ENCODE measurements at regions not wholly inside any gene's neighbourhood (a gene's known extent, or its start where the extent isn't known, plus 50 kb on each side); places are given as distances from the start of the nearest gene placed in this dataset.

DNA sequence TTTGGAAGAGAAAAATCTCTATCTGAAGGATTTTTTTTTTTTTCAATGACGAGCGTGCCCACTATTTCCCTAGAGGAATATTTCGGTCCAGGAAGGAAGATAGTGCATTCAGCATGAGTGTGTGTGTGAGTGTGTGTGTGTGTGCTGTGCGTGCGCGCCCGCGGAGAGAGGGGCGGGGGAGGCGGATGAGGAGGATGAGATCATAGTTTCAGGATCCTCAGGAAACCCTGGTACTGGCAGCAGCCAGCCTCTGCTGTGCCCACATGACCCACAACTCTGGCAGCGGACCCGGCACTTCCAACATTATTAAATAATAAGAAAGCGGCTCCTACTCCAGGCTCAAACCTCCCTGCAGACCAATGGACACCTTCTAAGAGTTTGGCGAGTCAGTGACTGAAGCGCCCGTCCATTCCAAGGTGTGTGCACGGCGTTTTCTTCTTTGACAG is 217.0 kb upstream of the DTNA start (continued):
- TF ChIP-seq ERF (CRISPR knock-in tag; IDR thresholded peaks at IDR 0.05) (no peak), ATF7 (IDR thresholded peaks at IDR 0.05) (0 out of 2 replicates have a peak, but pooled peaks have one; percentile 37), ATF7 (CRISPR knock-in tag; IDR thresholded peaks at IDR 0.05) (peak; percentile 93), ZNF510 (CRISPR knock-in tag; IDR thresholded peaks at IDR 0.05; ENCODE audit: low read depth) (no peak), RFXAP (CRISPR knock-in tag; IDR thresholded peaks at IDR 0.05; ENCODE audit: borderline replicate concordance) (no peak), PHF8 (CRISPR knock-in tag; IDR thresholded peaks at IDR 0.05) (peak; percentile 14; the same call in 1 of the 2 replicates), ZFY (CRISPR knock-in tag; IDR thresholded peaks at IDR 0.05) (no peak), LCORL (IDR thresholded peaks at IDR 0.05) (no peak), LCORL (CRISPR knock-in tag; IDR thresholded peaks at IDR 0.05) (peak; percentile 44; the same call in 1 of the 2 replicates), SKI (IDR thresholded peaks at IDR 0.05; ENCODE audit: partially characterized antibody) (peak; percentile 23), RELA (CRISPR knock-in tag; IDR thresholded peaks at IDR 0.05) (no peak), DMAP1 (CRISPR knock-in tag; IDR thresholded peaks at IDR 0.05) (0 out of 2 replicates have a peak, but pooled peaks have one; percentile 53), POLR2AphosphoS2 (IDR thresholded peaks at IDR 0.05; ENCODE audit: low read depth, low read length) (no peak), SUZ12 (IDR thresholded peaks at IDR 0.05; ENCODE audit: low read depth, low read length) (no peak), MIXL1 (CRISPR knock-in tag; IDR thresholded peaks at IDR 0.05) (no peak), CREM (IDR thresholded peaks at IDR 0.05) (no peak), CREM (CRISPR knock-in tag; IDR thresholded peaks at IDR 0.05) (no peak), SP4 (CRISPR knock-in tag; IDR thresholded peaks at IDR 0.05) (no peak), ARNTL (CRISPR knock-in tag; IDR thresholded peaks at IDR 0.05) (no peak), ZNF766 (CRISPR knock-in tag; IDR thresholded peaks at IDR 0.05; ENCODE audit: borderline replicate concordance) (no peak), IKZF4 (CRISPR knock-in tag; IDR thresholded peaks at IDR 0.05; ENCODE audit: borderline replicate concordance, low read depth, not compliant biosample characterization) (no peak), XRCC5 (optimal IDR thresholded peaks at IDR 0.05; ENCODE audit: low read length) (peak; percentile 57), FOXK1 (CRISPR knock-in tag; IDR thresholded peaks at IDR 0.05; ENCODE audit: borderline replicate concordance, low read depth) (no peak), GZF1 (CRISPR knock-in tag; IDR thresholded peaks at IDR 0.05) (no peak), ZNF678 (CRISPR knock-in tag; IDR thresholded peaks at IDR 0.05) (0 out of 2 replicates have a peak, but pooled peaks have one; percentile 10), GABPA (IDR thresholded peaks at IDR 0.05; ENCODE audit: low read depth, low read length) (no peak), GABPA (CRISPR knock-in tag; IDR thresholded peaks at IDR 0.05; ENCODE audit: low read depth) (no peak)
- TF ChIP-seq, protein P1, sequence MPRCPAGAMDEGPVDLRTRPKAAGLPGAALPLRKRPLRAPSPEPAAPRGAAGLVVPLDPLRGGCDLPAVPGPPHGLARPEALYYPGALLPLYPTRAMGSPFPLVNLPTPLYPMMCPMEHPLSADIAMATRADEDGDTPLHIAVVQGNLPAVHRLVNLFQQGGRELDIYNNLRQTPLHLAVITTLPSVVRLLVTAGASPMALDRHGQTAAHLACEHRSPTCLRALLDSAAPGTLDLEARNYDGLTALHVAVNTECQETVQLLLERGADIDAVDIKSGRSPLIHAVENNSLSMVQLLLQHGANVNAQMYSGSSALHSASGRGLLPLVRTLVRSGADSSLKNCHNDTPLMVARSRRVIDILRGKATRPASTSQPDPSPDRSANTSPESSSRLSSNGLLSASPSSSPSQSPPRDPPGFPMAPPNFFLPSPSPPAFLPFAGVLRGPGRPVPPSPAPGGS (CRISPR knock-in tag; IDR thresholded peaks at IDR 0.05), result 0 out of 2 replicates have a peak, but pooled peaks have one; percentile 4
- TF ChIP-seq, protein P2, sequence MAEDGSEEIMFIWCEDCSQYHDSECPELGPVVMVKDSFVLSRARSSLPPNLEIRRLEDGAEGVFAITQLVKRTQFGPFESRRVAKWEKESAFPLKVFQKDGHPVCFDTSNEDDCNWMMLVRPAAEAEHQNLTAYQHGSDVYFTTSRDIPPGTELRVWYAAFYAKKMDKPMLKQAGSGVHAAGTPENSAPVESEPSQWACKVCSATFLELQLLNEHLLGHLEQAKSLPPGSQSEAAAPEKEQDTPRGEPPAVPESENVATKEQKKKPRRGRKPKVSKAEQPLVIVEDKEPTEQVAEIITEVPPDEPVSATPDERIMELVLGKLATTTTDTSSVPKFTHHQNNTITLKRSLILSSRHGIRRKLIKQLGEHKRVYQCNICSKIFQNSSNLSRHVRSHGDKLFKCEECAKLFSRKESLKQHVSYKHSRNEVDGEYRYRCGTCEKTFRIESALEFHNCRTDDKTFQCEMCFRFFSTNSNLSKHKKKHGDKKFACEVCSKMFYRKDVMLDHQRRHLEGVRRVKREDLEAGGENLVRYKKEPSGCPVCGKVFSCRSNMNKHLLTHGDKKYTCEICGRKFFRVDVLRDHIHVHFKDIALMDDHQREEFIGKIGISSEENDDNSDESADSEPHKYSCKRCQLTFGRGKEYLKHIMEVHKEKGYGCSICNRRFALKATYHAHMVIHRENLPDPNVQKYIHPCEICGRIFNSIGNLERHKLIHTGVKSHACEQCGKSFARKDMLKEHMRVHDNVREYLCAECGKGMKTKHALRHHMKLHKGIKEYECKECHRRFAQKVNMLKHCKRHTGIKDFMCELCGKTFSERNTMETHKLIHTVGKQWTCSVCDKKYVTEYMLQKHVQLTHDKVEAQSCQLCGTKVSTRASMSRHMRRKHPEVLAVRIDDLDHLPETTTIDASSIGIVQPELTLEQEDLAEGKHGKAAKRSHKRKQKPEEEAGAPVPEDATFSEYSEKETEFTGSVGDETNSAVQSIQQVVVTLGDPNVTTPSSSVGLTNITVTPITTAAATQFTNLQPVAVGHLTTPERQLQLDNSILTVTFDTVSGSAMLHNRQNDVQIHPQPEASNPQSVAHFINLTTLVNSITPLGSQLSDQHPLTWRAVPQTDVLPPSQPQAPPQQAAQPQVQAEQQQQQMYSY (CRISPR knock-in tag; IDR thresholded peaks at IDR 0.05), result peak; percentile 85
- TF ChIP-seq, protein P3, sequence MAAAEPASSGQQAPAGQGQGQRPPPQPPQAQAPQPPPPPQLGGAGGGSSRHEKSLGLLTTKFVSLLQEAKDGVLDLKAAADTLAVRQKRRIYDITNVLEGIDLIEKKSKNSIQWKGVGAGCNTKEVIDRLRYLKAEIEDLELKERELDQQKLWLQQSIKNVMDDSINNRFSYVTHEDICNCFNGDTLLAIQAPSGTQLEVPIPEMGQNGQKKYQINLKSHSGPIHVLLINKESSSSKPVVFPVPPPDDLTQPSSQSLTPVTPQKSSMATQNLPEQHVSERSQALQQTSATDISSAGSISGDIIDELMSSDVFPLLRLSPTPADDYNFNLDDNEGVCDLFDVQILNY (CRISPR knock-in tag; conservative IDR thresholded peaks at IDR 0.05), result no peak
